PC-3 (cell line): ENCODE measurements at regions not wholly inside any gene's neighbourhood (a gene's known extent, or its start where the extent isn't known, plus 50 kb on each side); places are given as distances from the start of the nearest gene placed in this dataset.
A peak's percentile ranks its signal among the peaks of the same experiment; 100 is the strongest.

Source experiments
- ATAC-seq: fragments of 200-7000 bp; cut with Tn5 transposase; 2 replicates; pipeline ENCODE4 v1.9.1; 2020; ENCODE audit warnings: mild to moderate bottlenecking, moderate library complexity
- BruUV-seq: library from RNA; stranded (reverse); fragments of 400-500 nt; replicated peaks from 2 replicates; lab custom pipeline; 2021; lab: Mats Ljungman, UMichigan
- CTCF ChIA-PET: fragments of 300-600 bp; sonication (Branson Sonifier 250); formaldehyde crosslinking; loops from one replicate; lab custom pipeline; 2022; ENCODE audit warnings: antibody characterized with exemption; lab: Charles Lee
- POLR2A ChIA-PET: fragments of 300-600 bp; sonication (Branson Sonifier 250); formaldehyde crosslinking; loops from one replicate; lab custom pipeline; 2022; ENCODE audit warnings: antibody characterized with exemption; ENCODE audit not compliant: unreplicated experiment; lab: Charles Lee
- DNase-seq: peaks from one replicate; pipeline ENCODE4 v3.0.0-alpha.2; 2015
- H2AFZ ChIP-seq: fragments of 300-600 bp; sonication (generic); 2 replicates; pipeline ENCODE4 v1.6.0; 2016; ENCODE audit warnings: antibody characterized with exemption, low read length
- H3F3A ChIP-seq: fragments of 300-600 bp; sonication (generic); one replicate; pipeline ENCODE4 v1.6.0; 2017; ENCODE audit warnings: antibody characterized with exemption, low read length, control low read depth, mild to moderate bottlenecking; ENCODE audit not compliant: unreplicated experiment
- H3K27ac ChIP-seq: fragments of 300-600 bp; sonication (generic); 2 replicates; pipeline ENCODE4 v1.5.1; 2016; ENCODE audit warnings: mild to moderate bottlenecking, low read length
- H3K27me3 ChIP-seq: fragments of 300-600 bp; sonication (generic); 2 replicates; pipeline ENCODE4 v1.6.1; 2016; ENCODE audit warnings: low read length, mixed read lengths
- H3K36me3 ChIP-seq: fragments of 300-600 bp; sonication (generic); 2 replicates; pipeline ENCODE4 v1.6.1; 2016; ENCODE audit warnings: low read depth, mixed run types, low read length, mixed read lengths
- H3K4me1 ChIP-seq: fragments of 300-600 bp; sonication (generic); 2 replicates; pipeline ENCODE4 v1.5.1; 2016; ENCODE audit warnings: low read length; ENCODE audit not compliant: insufficient read depth
- H3K4me2 ChIP-seq: fragments of 300-600 bp; sonication (generic); 2 replicates; pipeline ENCODE4 v1.6.0; 2016; ENCODE audit warnings: low read length
- H3K4me3 ChIP-seq: fragments of 300-600 bp; sonication (generic); 2 replicates; pipeline ENCODE4 v1.5.1; 2016; ENCODE audit warnings: mild to moderate bottlenecking, low read length, mixed read lengths
- H3K79me2 ChIP-seq: fragments of 300-600 bp; sonication (generic); 2 replicates; pipeline ENCODE4 v1.6.1; 2017; ENCODE audit warnings: low read length, mixed read lengths
- H3K9ac ChIP-seq: fragments of 300-600 bp; sonication (generic); 2 replicates; pipeline ENCODE4 v1.6.0; 2016; ENCODE audit warnings: mild to moderate bottlenecking, low read length
- H3K9me2 ChIP-seq: fragments of 300-600 bp; sonication (generic); replicated peaks from 2 replicates; pipeline ENCODE4 v1.6.1; 2016; ENCODE audit warnings: mixed run types, low read length, mixed read lengths
- H3K9me3 ChIP-seq: fragments of 300-600 bp; sonication (generic); 2 replicates; pipeline ENCODE4 v1.6.1; 2016; ENCODE audit warnings: low read length, mixed read lengths
- H4K20me1 ChIP-seq: fragments of 300-600 bp; sonication (generic); 2 replicates; pipeline ENCODE4 v1.6.1; 2016; ENCODE audit warnings: low read length, mixed read lengths
- CTCF ChIP-seq: fragments of 300-600 bp; sonication (generic); conservative IDR thresholded peaks from 2 replicates; pipeline ENCODE4 v1.5.1; 2017; ENCODE audit warnings: antibody characterized with exemption, low read depth, mild to moderate bottlenecking, low read length
- EZH2 ChIP-seq: fragments of 300-600 bp; sonication (generic); IDR thresholded peaks from one replicate; pipeline ENCODE4 v1.6.1; 2017; ENCODE audit warnings: antibody characterized with exemption, mild to moderate bottlenecking, low read length; ENCODE audit not compliant: unreplicated experiment
- EZH2phosphoT487 ChIP-seq: fragments of 300-600 bp; sonication (generic); IDR thresholded peaks from 2 replicates; pipeline ENCODE4 v1.6.1; 2018; ENCODE audit warnings: mild to moderate bottlenecking, antibody characterized with exemption, low read length, borderline replicate concordance
- intact Hi-C: fragments of 100-400 bp; cut with micrococcal nuclease; formaldehyde crosslinking; loops from 2 replicates; pipeline ENCODE4 v1.9.0; 2023

- CTCF ChIA-PET, result no interaction called here
- Histone ChIP-seq H3K27me3 (no peaks in the 10 kb centered on the region), H3K4me1 (no peaks in the 10 kb centered on the region), H3K4me3 (no peak overlapping the region), H3K4me2 (no peak overlapping the region), H3K36me3 (no peaks in the 10 kb centered on the region), H4K20me1 (no peaks in the 10 kb centered on the region), H3K9me2 (no peaks in the 10 kb centered on the region), H3K79me2 (no peaks in the 10 kb centered on the region), H3K9ac (no peak overlapping the region), H3F3A (no peaks in the 10 kb centered on the region), H3K9me3 (no peaks in the 10 kb centered on the region), H2AFZ (no peak overlapping the region), H3K27ac (no peak overlapping the region)
- no TSS peak for BruUV-seq
- TF ChIP-seq EZH2, result no peak
- no peak for TF ChIP-seq CTCF
- no peak for TF ChIP-seq EZH2phosphoT487
- no peak for ATAC-seq
- POLR2A ChIA-PET, result no interaction called here
- intact Hi-C loops, result no loop called here
- DNase-seq, result no peak
These were observed 362.8 kb upstream of the RGMA start for GRCh38 chr15:93451822-93452221.

- intact Hi-C loops, result no loop called here
- POLR2A ChIA-PET, result no interaction called here
These were observed 362.3 kb upstream of the RGMA start for GRCh38 chr15:93451265-93451664.

GRCh38 chr15:93449798-93450197 lies 360.8 kb upstream of the RGMA start:
- no peaks in the 10 kb centered on the region for H3K36me3 ChIP-seq
- DNase-seq (no peak), ATAC-seq (no peak)
- no peaks in the 10 kb centered on the region for H3F3A ChIP-seq
- ChIA-PET CTCF (no interaction called here), POLR2A (no interaction called here)
- H4K20me1 ChIP-seq, result no peaks in the 10 kb centered on the region
- no peaks in the 10 kb centered on the region for H3K9me3 ChIP-seq
- no peak overlapping the region for H2AFZ ChIP-seq
- H3K9ac ChIP-seq, result no peak overlapping the region
- H3K4me2 ChIP-seq, result no peak overlapping the region
- H3K27me3 ChIP-seq, result no peaks in the 10 kb centered on the region
- H3K4me3 ChIP-seq, result no peak overlapping the region
- no peaks in the 10 kb centered on the region for H3K79me2 ChIP-seq
- intact Hi-C loops, result no loop called here
- H3K4me1 ChIP-seq, result no peaks in the 10 kb centered on the region
- TF ChIP-seq EZH2 (no peak), EZH2phosphoT487 (no peak), CTCF (no peak)
- H3K9me2 ChIP-seq, result no peaks in the 10 kb centered on the region
- H3K27ac ChIP-seq, result no peak overlapping the region
- no TSS peak for BruUV-seq

More at GRCh38 chr15:93451265-93451664, 362.3 kb upstream of the RGMA start:
- no TSS peak for BruUV-seq
- Histone ChIP-seq H3K9me3 (no peaks in the 10 kb centered on the region), H4K20me1 (no peaks in the 10 kb centered on the region), H2AFZ (no peak overlapping the region), H3K4me3 (no peak overlapping the region), H3F3A (no peaks in the 10 kb centered on the region), H3K27ac (no peak overlapping the region), H3K9me2 (no peaks in the 10 kb centered on the region), H3K79me2 (no peaks in the 10 kb centered on the region), H3K27me3 (no peaks in the 10 kb centered on the region), H3K36me3 (no peaks in the 10 kb centered on the region), H3K4me2 (no peak overlapping the region), H3K9ac (no peak overlapping the region), H3K4me1 (no peaks in the 10 kb centered on the region)
- CTCF ChIA-PET, result no interaction called here
- DNase-seq (peak; percentile 12), ATAC-seq (no peak)
- TF ChIP-seq CTCF (no peak), EZH2phosphoT487 (no peak), EZH2 (no peak)
